HCT116 (cell line): ENCODE measurements at regions not wholly inside any gene's neighbourhood (a gene's known extent, or its start where the extent isn't known, plus 50 kb on each side); places are given as distances from the start of the nearest gene placed in this dataset.

Experiments
- ATAC-seq: fragments of 200-7000 bp; cut with Tn5 transposase; 2 replicates; pipeline ENCODE4 v1.9.1; 2020; ENCODE audit warnings: mild to moderate bottlenecking, moderate library complexity
- BruUV-seq: library from RNA; stranded (reverse); fragments of 400-500 nt; replicated peaks from 2 replicates; lab custom pipeline; 2021; lab: Mats Ljungman, UMichigan
- CTCF ChIA-PET: fragments of 300-600 bp; sonication (Branson Sonifier 250); formaldehyde crosslinking; loops from one replicate; lab custom pipeline; 2021; ENCODE audit warnings: antibody characterized with exemption; lab: Charles Lee
- POLR2A ChIA-PET: fragments of 300-600, 350-600 bp; sonication (Branson Sonifier 250); formaldehyde crosslinking; loops from one replicate; lab custom pipeline; 2021; ENCODE audit warnings: antibody characterized with exemption; lab: Charles Lee
- RAD21 ChIA-PET, 2 experiments: fragments of 300-600 bp; sonication (Branson Sonifier 250); formaldehyde crosslinking; loops; one replicate each; lab custom pipeline; 2023; ENCODE audit warnings: low total read pairs in 2 of 2; ENCODE audit not compliant: uncharacterized antibody in 2 of 2, unreplicated experiment in 2 of 2, low non-redundant PET in 1 of 2; lab: Charles Lee
- DNase-seq: peaks from one replicate; pipeline ENCODE4 v3.0.0-alpha.2; 2010; ENCODE audit warnings: low read depth, low spot score
- H2AFZ ChIP-seq: fragments of 200-600 bp; shearing (Covaris generic), sonication (generic); 2 replicates; pipeline ENCODE4 v1.6.1; 2017; ENCODE audit warnings: low read depth, mixed run types, mixed read lengths, antibody characterized with exemption, low read length; ENCODE audit not compliant: poor library complexity, severe bottlenecking
- H3K27ac ChIP-seq: 2 replicates; pipeline ENCODE4 v1.5.1; 2012; ENCODE audit warnings: low read depth, low read length
- H3K27me3 ChIP-seq: fragments of 200-600 bp; sonication (generic); 2 replicates; pipeline ENCODE4 v1.6.1; 2016; ENCODE audit warnings: mixed run types, low read length, mixed read lengths; ENCODE audit not compliant: insufficient read depth
- H3K36me3 ChIP-seq, 2 experiments: fragments of 200-500 bp in 1 of 2; fragments of 200-600 bp in 1 of 2; sonication (Bioruptor generic) in 1 of 2; sonication (generic) in 1 of 2; 2 replicates each; pipeline versions ENCODE4 v1.5.1 to v1.6.1; 2014 to 2016; ENCODE audit warnings: low read length in 2 of 2, inconsistent platforms in 1 of 2, mixed read lengths in 1 of 2, mixed run types in 1 of 2; ENCODE audit not compliant: insufficient read depth in 2 of 2, control insufficient read depth in 1 of 2
- H3K4me1 ChIP-seq, 2 experiments: fragments of 200-600 bp in 1 of 2; sonication (generic) in 1 of 2; 2 replicates each; pipeline versions ENCODE4 v1.5.1 to v1.6.1; 2012 to 2017; ENCODE audit warnings: low read length in 2 of 2, inconsistent platforms in 1 of 2, mild to moderate bottlenecking in 1 of 2, mixed read lengths in 1 of 2, mixed run types in 1 of 2, moderate library complexity in 1 of 2; ENCODE audit not compliant: insufficient read depth in 2 of 2, control insufficient read depth in 1 of 2
- H3K4me2 ChIP-seq: fragments of 200-600 bp; sonication (generic); 2 replicates; pipeline ENCODE4 v1.6.1; 2017; ENCODE audit warnings: mixed run types, low read length, mixed read lengths
- H3K4me3 ChIP-seq, 2 experiments: fragments of 200-600 bp in 1 of 2; sonication (generic) in 1 of 2; replicated peaks in 1 of 2; 2 replicates each; pipeline ENCODE4 v1.5.1; 2011 to 2016; ENCODE audit warnings: low read length in 2 of 2, control low read depth in 1 of 2, low read depth in 1 of 2, mild to moderate bottlenecking in 1 of 2, mixed read lengths in 1 of 2, mixed run types in 1 of 2
- H3K79me2 ChIP-seq: fragments of 200-600 bp; sonication (generic); 2 replicates; pipeline ENCODE4 v1.6.1; 2017; ENCODE audit warnings: mild to moderate bottlenecking, mixed run types, low read length, moderate library complexity, mixed read lengths; ENCODE audit not compliant: insufficient read depth
- H3K9ac ChIP-seq: fragments of 200-600 bp; sonication (generic); 2 replicates; pipeline ENCODE4 v1.6.1; 2016; ENCODE audit warnings: low read length, mixed read lengths
- H3K9me2 ChIP-seq: fragments of 200-600 bp; sonication (generic), shearing (Covaris generic); 2 replicates; pipeline ENCODE4 v1.6.1; 2017; ENCODE audit warnings: mixed run types, mild to moderate bottlenecking, moderate library complexity; ENCODE audit not compliant: insufficient read depth
- H3K9me3 ChIP-seq, 2 experiments: fragments of 200-500 bp in 1 of 2; fragments of 200-600 bp in 1 of 2; sonication (Bioruptor generic) in 1 of 2; sonication (generic) in 1 of 2; 2 replicates each; pipeline ENCODE4 v1.6.1; 2014 to 2017; ENCODE audit warnings: low read length in 2 of 2, mixed read lengths in 2 of 2, inconsistent platforms in 1 of 2, low read depth in 1 of 2, mild to moderate bottlenecking in 1 of 2, mixed run types in 1 of 2, moderate library complexity in 1 of 2; ENCODE audit not compliant: control insufficient read depth in 1 of 2, insufficient read depth in 1 of 2
- H4K20me1 ChIP-seq: fragments of 200-600 bp; sonication (generic), shearing (Covaris generic); 2 replicates; pipeline ENCODE4 v1.6.1; 2017; ENCODE audit warnings: mixed run types, mild to moderate bottlenecking, moderate library complexity; ENCODE audit not compliant: insufficient read depth
- CBX3 ChIP-seq: IDR thresholded peaks from 2 replicates; pipeline ENCODE4 v1.6.1; 2012; ENCODE audit warnings: low read depth
- CEBPB ChIP-seq: IDR thresholded peaks from 2 replicates; pipeline ENCODE4 v1.6.1; 2012; ENCODE audit warnings: low read depth
- CTCF ChIP-seq, 3 experiments: fragments of 200-600 bp in 1 of 3; sonication (generic) in 1 of 3; IDR thresholded peaks in 2 of 3; conservative IDR thresholded peaks in 1 of 3; 2 replicates each; pipeline ENCODE4 v1.5.1; 2012 to 2017; ENCODE audit warnings: low read depth in 2 of 3, low read length in 2 of 3, antibody characterized with exemption in 1 of 3, borderline replicate concordance in 1 of 3, control low read depth in 1 of 3, mild to moderate bottlenecking in 1 of 3, mixed read lengths in 1 of 3, mixed run types in 1 of 3, moderate library complexity in 1 of 3; ENCODE audit not compliant: insufficient read depth in 1 of 3
- ELF1 ChIP-seq: IDR thresholded peaks from 2 replicates; pipeline ENCODE4 v1.6.1; 2012; ENCODE audit warnings: low read depth, borderline replicate concordance
- FOSL1 ChIP-seq: IDR thresholded peaks from 2 replicates; pipeline ENCODE4 v1.6.1; 2012; ENCODE audit warnings: low read depth
- POLR2AphosphoS5 ChIP-seq: IDR thresholded peaks from 2 replicates; pipeline ENCODE4 v1.6.1; 2011; ENCODE audit warnings: mild to moderate bottlenecking, low read depth, low read length, moderate library complexity
- RAD21 ChIP-seq: IDR thresholded peaks from 2 replicates; pipeline ENCODE4 v1.6.1; 2012; ENCODE audit warnings: low read depth, mild to moderate bottlenecking
- YY1 ChIP-seq: IDR thresholded peaks from 2 replicates; pipeline ENCODE4 v1.6.1; 2011; ENCODE audit warnings: low read length, low read depth, moderate library complexity, mild to moderate bottlenecking; ENCODE audit not compliant: insufficient replicate concordance; ENCODE audit errors: extremely low read depth
- ZBTB33 ChIP-seq: IDR thresholded peaks from 2 replicates; pipeline ENCODE4 v1.6.1; 2011; ENCODE audit warnings: mild to moderate bottlenecking, low read length, moderate library complexity; ENCODE audit not compliant: insufficient replicate concordance; ENCODE audit errors: extremely low read depth
- intact Hi-C: fragments of 100-400 bp; cut with micrococcal nuclease; formaldehyde crosslinking; loops from 2 replicates; pipeline ENCODE4 v1.10.0; 2022
- TF ChIP-seq, protein P1 (sequence below): IDR thresholded peaks from 2 replicates; pipeline ENCODE4 v1.6.1; 2012; ENCODE audit warnings: low read depth
- TF ChIP-seq, protein P2 (sequence below): IDR thresholded peaks from 2 replicates; pipeline ENCODE4 v1.6.1; 2012
- TF ChIP-seq, protein P3 (sequence below): IDR thresholded peaks from 2 replicates; pipeline ENCODE4 v1.6.1; 2012

DNA sequence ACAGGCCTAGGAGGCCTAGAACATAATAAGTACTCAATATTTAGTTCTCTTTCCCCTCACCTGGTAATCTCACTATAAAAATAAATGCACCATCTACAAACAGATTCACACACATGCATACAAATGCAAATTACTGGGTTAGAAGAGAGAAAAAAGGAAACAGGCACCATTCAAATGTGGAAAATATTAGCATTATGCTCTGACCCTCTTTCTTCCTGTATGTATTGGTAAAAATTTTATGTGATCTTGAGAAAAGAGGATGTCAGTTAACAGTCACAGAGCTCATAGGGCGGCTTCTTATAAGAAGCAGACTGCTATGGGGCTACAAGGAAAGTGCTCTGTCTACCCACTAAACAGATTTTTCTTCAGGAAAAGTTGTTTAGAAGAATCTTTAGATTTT is 565.4 kb downstream of the LMO4 start (continued):
- TF ChIP-seq, protein P1, sequence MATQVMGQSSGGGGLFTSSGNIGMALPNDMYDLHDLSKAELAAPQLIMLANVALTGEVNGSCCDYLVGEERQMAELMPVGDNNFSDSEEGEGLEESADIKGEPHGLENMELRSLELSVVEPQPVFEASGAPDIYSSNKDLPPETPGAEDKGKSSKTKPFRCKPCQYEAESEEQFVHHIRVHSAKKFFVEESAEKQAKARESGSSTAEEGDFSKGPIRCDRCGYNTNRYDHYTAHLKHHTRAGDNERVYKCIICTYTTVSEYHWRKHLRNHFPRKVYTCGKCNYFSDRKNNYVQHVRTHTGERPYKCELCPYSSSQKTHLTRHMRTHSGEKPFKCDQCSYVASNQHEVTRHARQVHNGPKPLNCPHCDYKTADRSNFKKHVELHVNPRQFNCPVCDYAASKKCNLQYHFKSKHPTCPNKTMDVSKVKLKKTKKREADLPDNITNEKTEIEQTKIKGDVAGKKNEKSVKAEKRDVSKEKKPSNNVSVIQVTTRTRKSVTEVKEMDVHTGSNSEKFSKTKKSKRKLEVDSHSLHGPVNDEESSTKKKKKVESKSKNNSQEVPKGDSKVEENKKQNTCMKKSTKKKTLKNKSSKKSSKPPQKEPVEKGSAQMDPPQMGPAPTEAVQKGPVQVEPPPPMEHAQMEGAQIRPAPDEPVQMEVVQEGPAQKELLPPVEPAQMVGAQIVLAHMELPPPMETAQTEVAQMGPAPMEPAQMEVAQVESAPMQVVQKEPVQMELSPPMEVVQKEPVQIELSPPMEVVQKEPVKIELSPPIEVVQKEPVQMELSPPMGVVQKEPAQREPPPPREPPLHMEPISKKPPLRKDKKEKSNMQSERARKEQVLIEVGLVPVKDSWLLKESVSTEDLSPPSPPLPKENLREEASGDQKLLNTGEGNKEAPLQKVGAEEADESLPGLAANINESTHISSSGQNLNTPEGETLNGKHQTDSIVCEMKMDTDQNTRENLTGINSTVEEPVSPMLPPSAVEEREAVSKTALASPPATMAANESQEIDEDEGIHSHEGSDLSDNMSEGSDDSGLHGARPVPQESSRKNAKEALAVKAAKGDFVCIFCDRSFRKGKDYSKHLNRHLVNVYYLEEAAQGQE, result no peak
- no peak for TF ChIP-seq CEBPB

DNA sequence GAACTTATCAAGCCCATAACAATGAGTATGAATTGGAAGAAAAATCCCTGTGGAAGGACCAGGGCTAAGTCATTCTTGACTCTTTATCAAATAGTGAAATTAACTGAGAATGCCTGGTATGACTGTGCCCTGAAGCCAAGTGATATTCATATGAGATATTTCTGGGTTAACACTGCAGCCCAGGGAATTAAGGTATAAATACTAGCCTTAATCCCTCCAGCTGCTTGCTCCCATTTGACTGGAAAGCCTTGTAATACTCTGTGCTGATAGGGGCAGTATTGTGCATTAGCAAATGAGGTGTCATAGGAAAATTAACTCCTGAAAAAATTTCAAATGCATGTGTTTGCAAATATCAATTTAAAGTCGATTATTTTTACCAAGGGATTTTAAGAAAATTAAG is 568.8 kb downstream of the LMO4 start:
- Histone ChIP-seq H3K9me3 (no peaks in the 10 kb centered on the region), H4K20me1 (no peaks in the 10 kb centered on the region), H3K4me1 (no peaks in the 10 kb centered on the region), H3K36me3 (no peaks in the 10 kb centered on the region), H3K9ac (no peak overlapping the region), H3K27ac (no peak overlapping the region), H3K9me2 (no peaks in the 10 kb centered on the region), H3K79me2 (no peaks in the 10 kb centered on the region), H3K4me3 (no peak overlapping the region), H2AFZ (no peak overlapping the region), H3K4me2 (no peak overlapping the region), H3K27me3 (no peaks in the 10 kb centered on the region)
- intact Hi-C loops, result no loop called here
- ATAC-seq (no peak), DNase-seq (no peak)
- ChIA-PET CTCF (no interaction called here), RAD21 (no interaction called here), POLR2A (no interaction called here)
- no TSS peak for BruUV-seq
- TF ChIP-seq CEBPB (no peak), RAD21 (no peak), CBX3 (no peak), POLR2AphosphoS5 (no peak), ELF1 (no peak), YY1 (no peak), CTCF (IDR thresholded peaks at IDR 0.05 in 2 of 3, conservative IDR thresholded peaks at IDR 0.05 in 1 of 3; ENCODE audit: borderline replicate concordance in 1 of 3, insufficient read depth in 1 of 3, low read depth in 2 of 3, low read length in 2 of 3) (no peak), FOSL1 (no peak), ZBTB33 (no peak)
- TF ChIP-seq, protein P1, result no peak
- TF ChIP-seq, protein P2, sequence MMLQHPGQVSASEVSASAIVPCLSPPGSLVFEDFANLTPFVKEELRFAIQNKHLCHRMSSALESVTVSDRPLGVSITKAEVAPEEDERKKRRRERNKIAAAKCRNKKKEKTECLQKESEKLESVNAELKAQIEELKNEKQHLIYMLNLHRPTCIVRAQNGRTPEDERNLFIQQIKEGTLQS, result no peak
- TF ChIP-seq, protein P3, sequence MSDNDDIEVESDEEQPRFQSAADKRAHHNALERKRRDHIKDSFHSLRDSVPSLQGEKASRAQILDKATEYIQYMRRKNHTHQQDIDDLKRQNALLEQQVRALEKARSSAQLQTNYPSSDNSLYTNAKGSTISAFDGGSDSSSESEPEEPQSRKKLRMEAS, result no peak
